Skeletal muscle tissue (tissue), 3 donors: ENCODE measurements at regions not wholly inside any gene's neighbourhood (a gene's known extent, or its start where the extent isn't known, plus 50 kb on each side); places are given as distances from the start of the nearest gene placed in this dataset.
"Not testable (repeated sequence)": the region's sequence is repeated elsewhere in the genome, so short reads cannot be mapped to it uniquely, and the experiment has no call there.

ENCODE experiments used
- H3K27ac ChIP-seq: one replicate; pipeline ENCODE4 v1.7.0; 2013; ENCODE audit warnings: mild to moderate bottlenecking, low read depth, low read length, inconsistent platforms
- H3K27me3 ChIP-seq, 3 donors: one replicate each; pipeline ENCODE4 v1.7.0; 2013; ENCODE audit warnings: low read length in 3 of 3; ENCODE audit not compliant: control insufficient read depth in 3 of 3, insufficient read depth in 3 of 3
- H3K36me3 ChIP-seq, 3 donors: one replicate each; pipeline ENCODE4 v1.7.0; 2013; ENCODE audit warnings: low read length in 3 of 3; ENCODE audit not compliant: control insufficient read depth in 3 of 3, insufficient read depth in 3 of 3
- H3K4me1 ChIP-seq, 3 donors: one replicate each; pipeline ENCODE4 v1.7.0; 2013; ENCODE audit warnings: low read length in 3 of 3, mild to moderate bottlenecking in 3 of 3; ENCODE audit not compliant: control insufficient read depth in 3 of 3, insufficient read depth in 3 of 3
- H3K4me3 ChIP-seq, 3 donors: one replicate each; pipeline ENCODE4 v1.7.0; 2013; ENCODE audit warnings: low read length in 3 of 3
- H3K9ac ChIP-seq, 3 donors: one replicate each; pipeline ENCODE4 v1.7.0; 2013; ENCODE audit warnings: low read length in 3 of 3, mild to moderate bottlenecking in 3 of 3, moderate library complexity in 2 of 3, low read depth in 1 of 3
- H3K9me3 ChIP-seq, 3 donors: one replicate each; pipeline ENCODE4 v1.7.0; 2013; ENCODE audit warnings: low read length in 3 of 3; ENCODE audit not compliant: control insufficient read depth in 3 of 3
- donor health status: Osteomylitis.

DNA sequence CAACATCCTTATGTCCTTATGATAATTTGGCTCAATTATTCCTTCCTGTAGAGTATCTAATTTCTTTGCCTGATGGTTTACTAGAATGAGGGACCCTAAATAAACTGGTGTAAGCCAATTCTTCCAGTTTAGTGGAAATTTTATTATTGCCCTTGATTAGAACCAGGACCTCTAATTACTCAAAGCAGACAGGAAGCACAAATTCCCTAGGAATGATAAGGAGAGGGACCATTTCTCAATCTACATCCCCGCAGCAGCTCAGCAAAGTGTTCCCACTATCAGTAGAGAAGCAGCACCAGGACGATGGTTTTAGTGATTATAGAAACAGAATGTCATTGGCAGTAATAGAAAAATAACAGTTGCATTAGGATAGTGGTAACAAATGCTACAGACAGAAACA lies 97.1 kb downstream of the PLPPR4 start:
- Histone ChIP-seq H3K4me3 (no peak overlapping the region), H3K27me3 (no peaks in the 10 kb centered on the region), H3K4me1 (no peaks in the 10 kb centered on the region), H3K36me3 (no peaks in the 10 kb centered on the region), H3K9ac (no peak overlapping the region), H3K27ac (no peak overlapping the region), H3K9me3 (no peaks in the 10 kb centered on the region)

DNA sequence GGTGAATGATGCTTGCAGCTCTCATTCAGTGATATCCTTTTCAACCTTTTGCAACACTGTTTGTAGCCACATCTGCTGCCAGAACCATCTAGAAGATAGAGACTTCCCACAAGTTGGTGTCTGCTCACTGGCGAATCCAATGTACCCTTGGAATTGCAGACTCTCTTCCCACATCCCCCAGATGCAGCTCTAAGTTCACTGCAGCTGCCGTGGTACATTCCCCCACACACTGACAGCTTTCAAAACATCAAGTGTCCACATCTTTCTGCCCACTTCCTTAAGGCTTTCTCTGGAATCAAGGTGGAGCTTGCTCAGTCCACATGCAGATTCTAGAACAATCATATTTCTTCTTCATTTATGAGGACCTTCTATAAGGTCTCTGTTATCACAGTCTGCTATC lies 99.2 kb downstream of the PLPPR4 start:
- H3K27ac ChIP-seq: no peak overlapping the region
- H3K9me3 ChIP-seq: no peaks in the 10 kb centered on the region
- no peak overlapping the region for H3K4me3 ChIP-seq
- H3K9ac ChIP-seq: no peak overlapping the region
- no peaks in the 10 kb centered on the region for H3K4me1 ChIP-seq
- H3K36me3 ChIP-seq: no peaks in the 10 kb centered on the region
- no peaks in the 10 kb centered on the region for H3K27me3 ChIP-seq

DNA sequence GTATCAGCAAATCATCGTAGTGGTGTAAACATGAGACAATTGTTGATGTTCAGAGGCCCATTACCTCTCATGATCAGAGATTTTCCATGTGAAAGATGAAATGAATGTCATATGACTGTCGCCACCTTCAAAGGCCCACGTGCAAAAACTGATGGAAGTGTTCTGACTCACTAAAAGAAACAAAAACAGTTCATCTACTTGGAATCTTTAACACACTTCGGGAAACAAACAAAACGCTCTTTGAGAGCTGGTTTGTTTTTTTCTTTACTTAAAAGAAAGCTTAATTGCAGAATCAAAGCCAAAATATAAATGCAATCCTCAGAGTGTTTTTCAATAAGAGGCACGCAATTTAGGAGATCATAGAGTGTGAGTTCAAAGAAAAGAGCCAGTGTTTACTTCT lies 100.8 kb downstream of the PLPPR4 start:
- H3K27ac ChIP-seq: no peak overlapping the region
- no peaks in the 10 kb centered on the region for H3K9me3 ChIP-seq
- H3K4me1 ChIP-seq: no peaks in the 10 kb centered on the region
- H3K36me3 ChIP-seq: no peaks in the 10 kb centered on the region
- no peaks in the 10 kb centered on the region for H3K27me3 ChIP-seq
- H3K9ac ChIP-seq: no peak overlapping the region
- no peak overlapping the region for H3K4me3 ChIP-seq

DNA sequence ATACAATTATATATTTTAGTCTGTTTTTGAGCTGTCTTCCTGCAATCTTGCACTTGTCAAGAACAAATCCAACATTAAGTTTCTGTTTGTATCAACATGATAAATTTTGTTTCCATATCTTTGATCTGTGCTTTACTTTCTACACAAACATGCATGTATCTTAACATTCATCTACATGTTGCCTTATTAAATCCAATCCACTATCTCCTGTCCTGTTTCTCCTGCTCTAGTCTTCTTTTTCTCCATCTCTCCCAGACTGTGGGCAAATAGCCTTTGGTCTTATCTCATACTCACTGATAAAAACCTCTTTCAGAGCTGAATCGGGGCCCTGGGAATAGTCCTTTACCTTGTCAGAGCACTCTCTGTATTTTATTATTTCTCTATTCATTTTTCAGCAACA lies 101.3 kb downstream of the PLPPR4 start:
- no peaks in the 10 kb centered on the region for H3K36me3 ChIP-seq
- H3K27ac ChIP-seq: no peak overlapping the region
- no peaks in the 10 kb centered on the region for H3K9me3 ChIP-seq
- H3K4me3 ChIP-seq: no peak overlapping the region
- H3K9ac ChIP-seq: no peak overlapping the region
- no peaks in the 10 kb centered on the region for H3K4me1 ChIP-seq
- no peaks in the 10 kb centered on the region for H3K27me3 ChIP-seq

DNA sequence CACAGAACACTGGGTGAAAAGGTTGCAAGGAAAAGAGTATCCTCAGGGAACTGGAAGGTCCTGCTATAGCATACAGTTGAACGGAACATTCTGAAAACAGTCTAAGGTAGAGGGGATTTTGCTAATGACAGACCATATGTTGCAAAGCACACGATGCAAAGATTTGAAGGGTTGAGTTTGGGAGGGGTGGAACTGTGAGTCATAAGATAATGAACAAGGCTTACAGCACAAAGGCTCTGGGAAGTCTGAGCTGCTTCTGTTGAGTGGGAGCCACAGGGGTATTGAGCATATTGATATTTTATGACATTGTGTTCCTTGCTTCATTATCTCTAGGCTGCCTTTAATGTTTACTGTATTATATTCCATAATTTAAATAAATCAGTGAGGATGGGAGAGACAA lies 104.9 kb downstream of the PLPPR4 start:
- Histone ChIP-seq H3K36me3 (no peaks in the 10 kb centered on the region), H3K9ac (no peak overlapping the region), H3K4me1 (no peaks in the 10 kb centered on the region), H3K9me3 (no peaks in the 10 kb centered on the region), H3K27me3 (no peaks in the 10 kb centered on the region), H3K4me3 (no peak overlapping the region), H3K27ac (no peak overlapping the region)

DNA sequence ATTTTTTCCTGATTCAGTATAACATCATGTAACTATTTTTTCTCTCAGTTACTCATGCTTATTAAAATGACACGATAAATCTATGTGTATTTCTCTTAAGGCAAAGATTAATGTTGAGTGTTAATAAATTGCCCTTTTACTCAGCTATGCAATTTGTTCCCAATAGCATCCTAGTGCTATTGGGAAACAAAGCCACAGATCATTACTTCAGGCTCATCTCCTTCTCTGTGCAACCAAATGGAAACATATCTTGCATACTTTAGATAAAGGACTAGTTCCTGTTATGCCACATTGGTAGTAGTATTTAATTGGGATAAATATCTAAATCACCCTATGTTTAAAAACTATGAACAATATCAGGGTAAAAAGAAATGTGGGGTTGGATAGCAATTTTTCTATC lies 106.2 kb downstream of the PLPPR4 start:
- no peaks in the 10 kb centered on the region for H3K4me1 ChIP-seq

DNA sequence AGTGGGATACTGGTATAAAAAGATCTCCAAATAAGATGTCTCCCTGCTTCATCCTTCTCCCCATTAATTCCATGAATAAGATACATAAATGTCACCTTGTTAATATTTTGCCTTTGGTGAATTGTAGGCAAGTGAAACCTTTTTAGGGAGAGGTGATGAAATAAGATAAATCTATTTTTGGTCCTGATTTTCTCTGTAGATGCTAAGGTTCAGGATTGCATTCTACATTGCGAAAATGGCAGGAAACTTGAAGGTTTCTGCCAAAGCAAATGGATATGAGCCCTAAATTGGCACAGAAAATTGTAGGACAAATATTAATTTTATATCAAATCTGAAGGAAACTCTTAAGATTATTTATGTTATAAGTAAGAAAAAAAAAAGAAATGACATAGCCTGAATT lies 107.1 kb downstream of the PLPPR4 start:
- Histone ChIP-seq H3K36me3 (no peaks in the 10 kb centered on the region), H3K9ac (no peak overlapping the region), H3K9me3 (no peaks in the 10 kb centered on the region), H3K27ac (no peak overlapping the region), H3K4me1 (no peaks in the 10 kb centered on the region), H3K27me3 (no peaks in the 10 kb centered on the region), H3K4me3 (no peak overlapping the region)

More for the DNA sequence above, 106.2 kb downstream of the PLPPR4 start:
- H3K36me3 ChIP-seq: no peaks in the 10 kb centered on the region
- no peak overlapping the region for H3K4me3 ChIP-seq
- H3K9me3 ChIP-seq: no peaks in the 10 kb centered on the region
- no peaks in the 10 kb centered on the region for H3K27me3 ChIP-seq
- H3K9ac ChIP-seq: no peak overlapping the region
- no peak overlapping the region for H3K27ac ChIP-seq

DNA sequence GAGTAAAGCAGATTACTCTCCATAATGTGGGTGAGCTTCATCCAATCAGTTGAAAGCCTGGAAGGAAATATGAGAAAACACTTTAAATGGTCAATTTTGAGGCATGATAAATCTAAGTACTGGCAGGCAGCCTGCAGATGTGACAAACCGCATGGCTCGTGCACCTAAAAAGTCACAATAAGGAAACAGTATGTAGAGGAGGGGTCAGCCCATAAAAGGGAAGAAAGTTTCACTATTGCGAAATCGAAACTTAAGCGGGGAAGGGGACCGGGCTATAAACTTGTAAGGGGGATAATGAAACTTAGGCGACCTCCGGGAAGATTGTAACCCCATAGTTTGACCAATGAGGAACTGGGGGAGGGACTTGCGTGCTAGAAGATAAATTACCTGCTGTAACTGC lies 109.8 kb downstream of the PLPPR4 start:
- Histone ChIP-seq H3K4me3 (no peak overlapping the region), H3K27ac (no peak overlapping the region), H3K36me3 (no peaks in the 10 kb centered on the region), H3K27me3 (no peaks in the 10 kb centered on the region), H3K9ac (no peak overlapping the region), H3K9me3 (no peaks in the 10 kb centered on the region), H3K4me1 (no peaks in the 10 kb centered on the region)

DNA sequence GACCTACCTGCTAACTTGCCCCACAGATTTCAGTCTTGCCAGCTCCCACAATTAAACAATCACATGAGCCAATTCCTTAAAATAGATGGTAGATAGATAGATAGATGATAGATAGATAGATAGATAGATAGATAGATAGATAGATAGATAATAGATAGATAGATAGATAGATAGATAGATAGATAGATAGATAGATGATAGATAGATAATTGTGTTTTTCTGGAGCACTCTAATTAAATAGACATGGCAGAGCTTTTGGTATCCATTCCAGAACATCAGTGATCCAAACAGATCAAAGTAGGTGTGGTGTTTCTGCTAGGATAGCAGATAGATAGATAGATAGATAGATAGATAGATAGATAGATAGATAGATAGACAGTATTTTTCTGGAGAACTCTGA lies 110.4 kb downstream of the PLPPR4 start:
- not testable (repeated sequence) for H3K27me3 ChIP-seq, H3K9me3 ChIP-seq, H3K27ac ChIP-seq, H3K4me3 ChIP-seq, H3K4me1 ChIP-seq, H3K9ac ChIP-seq, H3K36me3 ChIP-seq

DNA sequence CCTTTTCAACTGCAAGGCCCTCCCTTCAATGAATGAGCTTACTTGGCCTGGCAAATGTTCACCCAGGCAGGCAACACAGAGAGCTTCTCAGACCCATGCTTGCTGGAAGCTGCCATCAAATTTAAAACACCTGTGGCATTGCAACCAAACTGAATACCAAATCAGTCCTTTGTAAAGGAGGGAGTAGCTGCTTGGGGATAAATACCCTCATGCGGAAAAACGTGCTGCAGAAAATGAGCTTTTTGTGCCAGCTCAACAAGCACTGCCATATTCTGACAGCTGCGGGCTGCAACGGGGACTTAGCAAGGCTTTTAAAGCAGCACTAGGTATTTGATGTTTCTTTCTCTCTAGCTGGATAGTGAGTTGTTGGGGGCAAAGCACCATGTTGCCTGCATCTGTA lies 119.7 kb downstream of the PLPPR4 start:
- Histone ChIP-seq H3K27me3 (no peaks in the 10 kb centered on the region), H3K4me1 (no peaks in the 10 kb centered on the region), H3K9me3 (no peaks in the 10 kb centered on the region), H3K9ac (no peak overlapping the region), H3K27ac (no peak overlapping the region), H3K36me3 (no peaks in the 10 kb centered on the region), H3K4me3 (no peak overlapping the region)

DNA sequence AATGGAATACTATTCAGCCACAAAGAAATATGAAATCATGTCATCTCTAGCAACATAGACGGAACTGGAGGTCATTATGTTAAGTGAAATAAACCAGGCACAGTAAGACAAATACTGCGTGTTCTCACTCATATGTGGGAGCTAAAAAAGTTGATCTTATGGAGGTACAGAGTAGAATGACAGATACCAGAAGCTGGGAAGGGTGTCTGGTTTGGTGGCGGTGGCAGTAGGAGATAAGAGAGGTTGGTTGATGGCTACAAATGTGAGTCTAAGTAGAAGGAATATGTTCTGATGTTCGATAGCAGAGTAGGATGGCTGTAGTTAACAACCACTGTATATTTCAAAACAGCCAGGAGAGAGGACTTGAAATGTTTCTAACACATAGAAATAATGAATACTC lies 121.6 kb downstream of the PLPPR4 start:
- Histone ChIP-seq H3K4me1 (no peaks in the 10 kb centered on the region), H3K9me3 (no peaks in the 10 kb centered on the region), H3K9ac (no peak overlapping the region), H3K27ac (no peak overlapping the region), H3K4me3 (no peak overlapping the region), H3K36me3 (no peaks in the 10 kb centered on the region), H3K27me3 (no peaks in the 10 kb centered on the region)
